IMR-90 (cell line): ENCODE measurements at regions not wholly inside any gene's neighbourhood (a gene's known extent, or its start where the extent isn't known, plus 50 kb on each side); places are given as distances from the start of the nearest gene placed in this dataset.

Experiments
- ATAC-seq: fragments of 200-7000 bp; cut with Tn5 transposase; 2 replicates; pipeline ENCODE4 v1.9.1; 2020; ENCODE audit warnings: low read depth, mild to moderate bottlenecking, moderate library complexity
- BruUV-seq: library from RNA; stranded (reverse); fragments of 400-500 nt; replicated peaks from 2 replicates; lab custom pipeline; 2021; lab: Mats Ljungman, UMichigan
- CTCF ChIA-PET: fragments of 300-600 bp; formaldehyde crosslinking; extraction: SDS; loops from one replicate; lab custom pipeline; 2021; ENCODE audit warnings: antibody characterized with exemption; lab: Yijun Ruan, JAX
- POLR2A ChIA-PET: fragments of 300-600 bp; sonication (Branson Sonifier 250); formaldehyde crosslinking; loops from one replicate; lab custom pipeline; 2022; ENCODE audit warnings: antibody characterized with exemption; ENCODE audit not compliant: unreplicated experiment; lab: Charles Lee
- DNase-seq: peaks from one replicate; pipeline ENCODE4 v3.0.0; 2013
- H2AFZ ChIP-seq: replicated peaks from 2 replicates; pipeline ENCODE3; 2013; ENCODE audit warnings: low read length, mild to moderate bottlenecking; ENCODE audit not compliant: poor library complexity
- H2AK5ac ChIP-seq: 2 replicates; pipeline ENCODE4 v1.6.1; 2013; ENCODE audit warnings: low read depth, low read length, inconsistent platforms
- H2AK9ac ChIP-seq: replicated peaks from 2 replicates; pipeline ENCODE3; 2013; ENCODE audit warnings: mild to moderate bottlenecking, low read depth, low read length, moderate library complexity; ENCODE audit not compliant: poor library complexity
- H2BK120ac ChIP-seq: 2 replicates; pipeline ENCODE4 v1.6.1; 2013; ENCODE audit warnings: low read depth, low read length, inconsistent platforms
- H2BK15ac ChIP-seq: 3 replicates; pipeline ENCODE4 v1.6.1; 2013; ENCODE audit warnings: low read depth, low read length, inconsistent platforms
- H2BK20ac ChIP-seq: 2 replicates; pipeline ENCODE4 v1.6.1; 2013; ENCODE audit warnings: low read depth, mild to moderate bottlenecking, inconsistent platforms, low read length, moderate library complexity
- H2BK5ac ChIP-seq: 2 replicates; pipeline ENCODE4 v1.6.1; 2013; ENCODE audit warnings: mild to moderate bottlenecking, low read depth, low read length, inconsistent platforms; ENCODE audit not compliant: poor library complexity, severe bottlenecking
- H3K14ac ChIP-seq: replicated peaks from 2 replicates; pipeline ENCODE4 v1.6.1; 2013; ENCODE audit warnings: low read depth, low read length, inconsistent platforms
- H3K18ac ChIP-seq: 2 replicates; pipeline ENCODE4 v1.6.1; 2013; ENCODE audit warnings: low read depth, low read length, control low read depth
- H3K23ac ChIP-seq: 2 replicates; pipeline ENCODE4 v1.6.1; 2013; ENCODE audit warnings: low read depth, low read length, inconsistent platforms
- H3K27ac ChIP-seq: 2 replicates; pipeline ENCODE4 v1.5.1; 2013; ENCODE audit warnings: mild to moderate bottlenecking, control low read depth, low read length; ENCODE audit not compliant: insufficient read depth
- H3K27me3 ChIP-seq: 2 replicates; pipeline ENCODE4 v1.6.1; 2013; ENCODE audit warnings: low read length; ENCODE audit not compliant: control insufficient read depth, insufficient read depth
- H3K36me3 ChIP-seq: 2 replicates; pipeline ENCODE4 v1.6.1; 2013; ENCODE audit warnings: low read length, mixed read lengths; ENCODE audit not compliant: control insufficient read depth, insufficient read depth
- H3K4ac ChIP-seq: 2 replicates; pipeline ENCODE4 v1.6.1; 2013; ENCODE audit warnings: low read depth, low read length, inconsistent platforms
- H3K4me1 ChIP-seq: 2 replicates; pipeline ENCODE4 v1.6.1; 2013; ENCODE audit warnings: low read length, mixed read lengths; ENCODE audit not compliant: control insufficient read depth, insufficient read depth
- H3K4me2 ChIP-seq: 2 replicates; pipeline ENCODE4 v1.6.1; 2013; ENCODE audit warnings: low read depth, mild to moderate bottlenecking, control low read depth, low read length, moderate library complexity
- H3K4me3 ChIP-seq: 2 replicates; pipeline ENCODE4 v1.5.1; 2013; ENCODE audit warnings: low read depth, mild to moderate bottlenecking, control low read depth, low read length, moderate library complexity; ENCODE audit not compliant: insufficient read depth
- H3K56ac ChIP-seq: 2 replicates; pipeline ENCODE4 v1.6.1; 2013; ENCODE audit warnings: low read length, inconsistent platforms; ENCODE audit not compliant: insufficient read depth; ENCODE audit errors: extremely low read depth
- H3K79me1 ChIP-seq, 2 experiments: 2 replicates each; pipeline ENCODE4 v1.6.1; 2013; ENCODE audit warnings: low read length in 2 of 2, inconsistent platforms in 1 of 2, low read depth in 1 of 2
- H3K9ac ChIP-seq: 2 replicates; pipeline ENCODE4 v1.6.1; 2013; ENCODE audit warnings: low read depth, low read length, control low read depth
- H3K9me1 ChIP-seq: 2 replicates; pipeline ENCODE4 v1.6.1; 2013; ENCODE audit warnings: low read length, inconsistent platforms; ENCODE audit not compliant: insufficient read depth
- H3K9me3 ChIP-seq: 2 replicates; pipeline ENCODE4 v1.6.1; 2013; ENCODE audit warnings: low read length; ENCODE audit not compliant: control insufficient read depth, insufficient read depth
- H4K20me1 ChIP-seq: 2 replicates; pipeline ENCODE4 v1.6.1; 2013; ENCODE audit warnings: low read length, inconsistent platforms; ENCODE audit not compliant: insufficient read depth
- H4K5ac ChIP-seq: 2 replicates; pipeline ENCODE4 v1.6.1; 2013; ENCODE audit warnings: mild to moderate bottlenecking, low read depth, low read length, control low read depth
- H4K8ac ChIP-seq, 2 experiments: 2 replicates each; pipeline ENCODE4 v1.6.1; 2013; ENCODE audit warnings: low read depth in 2 of 2, low read length in 2 of 2, control low read depth in 1 of 2, inconsistent platforms in 1 of 2
- H4K91ac ChIP-seq: 2 replicates; pipeline ENCODE4 v1.6.1; 2013; ENCODE audit warnings: low read depth, low read length, inconsistent platforms; ENCODE audit not compliant: insufficient read depth
- BHLHE40 ChIP-seq: fragments of 150-350 bp; IDR thresholded peaks from 2 replicates; pipeline ENCODE4 v1.6.1; 2016; ENCODE audit warnings: mild to moderate bottlenecking, low read depth, low read length
- CHD1 ChIP-seq: IDR thresholded peaks from 2 replicates; pipeline ENCODE4 v1.6.1; 2012; ENCODE audit warnings: low read depth, low read length, improper control_type of control experiment
- ELK1 ChIP-seq: fragments of 150-350 bp; IDR thresholded peaks from 2 replicates; pipeline ENCODE4 v1.6.1; 2016; ENCODE audit warnings: low read depth, mild to moderate bottlenecking, low read length, moderate library complexity, borderline replicate concordance
- MAZ ChIP-seq: IDR thresholded peaks from 2 replicates; pipeline ENCODE4 v1.6.1; 2012; ENCODE audit warnings: low read depth, mild to moderate bottlenecking, low read length, improper control_type of control experiment, moderate library complexity, borderline replicate concordance
- MXI1 ChIP-seq: IDR thresholded peaks from 2 replicates; pipeline ENCODE4 v1.6.1; 2012; ENCODE audit warnings: low read depth, mild to moderate bottlenecking, low read length, moderate library complexity, borderline replicate concordance
- NFE2L2 ChIP-seq: fragments of 150-350 bp; IDR thresholded peaks from 2 replicates; pipeline ENCODE4 v1.6.1; 2016; ENCODE audit warnings: low read depth, mild to moderate bottlenecking, low read length
- POLR2A ChIP-seq: IDR thresholded peaks from 2 replicates; pipeline ENCODE4 v1.6.1; 2012; ENCODE audit warnings: mild to moderate bottlenecking, low read depth, low read length
- RAD21 ChIP-seq: IDR thresholded peaks from 2 replicates; pipeline ENCODE4 v1.6.1; 2012; ENCODE audit warnings: low read length, improper control_type of control experiment
- RFX5 ChIP-seq: IDR thresholded peaks from 2 replicates; pipeline ENCODE4 v1.8.0; 2012; ENCODE audit warnings: low read depth, mild to moderate bottlenecking, low read length, moderate library complexity
- USF2 ChIP-seq: fragments of 150-350 bp; IDR thresholded peaks from 2 replicates; pipeline ENCODE4 v1.6.1; 2017; ENCODE audit warnings: mild to moderate bottlenecking, antibody characterized with exemption, low read length, low read depth
- WGBS, 2 experiments: methylation state at CpG; one replicate each; pipeline versions ENCODE4 v1.1.5 to v1.1.7; 2013; ENCODE audit warnings: missing lambda C conversion rate in 2 of 2; ENCODE audit not compliant: insufficient read length in 1 of 2; ENCODE audit errors: extremely low coverage in 2 of 2; 5-methylcytosine and 5-hydroxymethylcytosine counted together
- dilution Hi-C: fragments of 300-500 bp; cut with HindIII; formaldehyde crosslinking; loops from one replicate; pipeline ENCODE4 v1.14.3; 2018; ENCODE audit warnings: low sequenced_read_pairs; ENCODE audit not compliant: unreplicated experiment
- in situ Hi-C: fragments of 300-500 bp; cut with MboI; formaldehyde crosslinking; loops from 3 replicates; pipeline ENCODE4 v1.14.3; 2019; ENCODE audit warnings: low sequenced_read_pairs, inconsistent platforms, mixed read lengths
- intact Hi-C: fragments of 100-400 bp; cut with micrococcal nuclease; formaldehyde crosslinking; loops from 2 replicates; pipeline ENCODE4 v1.10.0; 2022

GRCh38 chr22:34973926-34974325, 92.0 kb upstream of the ISX start:
- POLR2A ChIA-PET: no interaction called here
- H3K4me3 ChIP-seq: no peak overlapping the region
- H4K20me1 ChIP-seq: no peaks in the 10 kb centered on the region
- no peaks in the 10 kb centered on the region for H3K79me1 ChIP-seq
- H3K56ac ChIP-seq: no peak overlapping the region; the same call in 1 of the 2 replicates
- intact Hi-C loops: no loop called here
- no peak overlapping the region for H3K27ac ChIP-seq
- dilution Hi-C loops: no loop called here
- no peak overlapping the region for H2AFZ ChIP-seq
- H2AK5ac ChIP-seq: no peak overlapping the region
- H3K9me3 ChIP-seq: peaks cover 38% of the 10 kb centered on the region
- WGBS, 2 experiments: no CpG with 5 or more reads among the region's 2 CpGs
- in situ Hi-C loops: no loop called here
- H2BK5ac ChIP-seq: no peak overlapping the region
- no peaks in the 10 kb centered on the region for H3K9me1 ChIP-seq
- H2BK20ac ChIP-seq: no peak overlapping the region
- no peak overlapping the region for H3K4ac ChIP-seq
- no peaks in the 10 kb centered on the region for H3K4me1 ChIP-seq
- H4K8ac ChIP-seq: no peak overlapping the region
- TF ChIP-seq CHD1 (no peak), RFX5 (no peak), MXI1 (no peak), USF2 (no peak), POLR2A (no peak), RAD21 (no peak), NFE2L2 (no peak), BHLHE40 (no peak), ELK1 (no peak), MAZ (no peak)
- H3K23ac ChIP-seq: no peak overlapping the region
- no peak overlapping the region for H3K18ac ChIP-seq
- no peak overlapping the region for H2BK120ac ChIP-seq
- H2AK9ac ChIP-seq: no peak overlapping the region
- no peak overlapping the region for H2BK15ac ChIP-seq
- H3K4me2 ChIP-seq: no peak overlapping the region
- DNase-seq: no peak
- no peak overlapping the region for H4K91ac ChIP-seq
- H3K14ac ChIP-seq: no peak overlapping the region
- H4K5ac ChIP-seq: no peak overlapping the region
- no peaks in the 10 kb centered on the region for H3K36me3 ChIP-seq
- no peak overlapping the region for H3K9ac ChIP-seq
- CTCF ChIA-PET: no interaction called here
- no peaks in the 10 kb centered on the region for H3K27me3 ChIP-seq
- ATAC-seq: no peak
- BruUV-seq: no TSS peak
